ENCODE measurements at regions not wholly inside any gene's neighbourhood (a gene's known extent, or its start where the extent isn't known, plus 50 kb on each side); places are given as distances from the start of the nearest gene placed in this dataset.

GRCh38 chr4:24273136-24273535 is 311.2 kb downstream of the DHX15 start:
- H3K9me3 ChIP-seq (replicated peaks in 1 of 3): no peaks in the 10 kb centered on the region
- no peak for DNase-seq
- H3K4me1 ChIP-seq (replicated peaks in 1 of 2): no peaks in the 10 kb centered on the region
- intact Hi-C loops (cut with DNase I): no loop called here
- TF ChIP-seq, protein P1, sequence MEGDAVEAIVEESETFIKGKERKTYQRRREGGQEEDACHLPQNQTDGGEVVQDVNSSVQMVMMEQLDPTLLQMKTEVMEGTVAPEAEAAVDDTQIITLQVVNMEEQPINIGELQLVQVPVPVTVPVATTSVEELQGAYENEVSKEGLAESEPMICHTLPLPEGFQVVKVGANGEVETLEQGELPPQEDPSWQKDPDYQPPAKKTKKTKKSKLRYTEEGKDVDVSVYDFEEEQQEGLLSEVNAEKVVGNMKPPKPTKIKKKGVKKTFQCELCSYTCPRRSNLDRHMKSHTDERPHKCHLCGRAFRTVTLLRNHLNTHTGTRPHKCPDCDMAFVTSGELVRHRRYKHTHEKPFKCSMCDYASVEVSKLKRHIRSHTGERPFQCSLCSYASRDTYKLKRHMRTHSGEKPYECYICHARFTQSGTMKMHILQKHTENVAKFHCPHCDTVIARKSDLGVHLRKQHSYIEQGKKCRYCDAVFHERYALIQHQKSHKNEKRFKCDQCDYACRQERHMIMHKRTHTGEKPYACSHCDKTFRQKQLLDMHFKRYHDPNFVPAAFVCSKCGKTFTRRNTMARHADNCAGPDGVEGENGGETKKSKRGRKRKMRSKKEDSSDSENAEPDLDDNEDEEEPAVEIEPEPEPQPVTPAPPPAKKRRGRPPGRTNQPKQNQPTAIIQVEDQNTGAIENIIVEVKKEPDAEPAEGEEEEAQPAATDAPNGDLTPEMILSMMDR (IDR thresholded peaks at IDR 0.05): no peak
- H3K4me3 ChIP-seq: no peak overlapping the region
- no peak overlapping the region for H3K27ac ChIP-seq
- no peaks in the 10 kb centered on the region for H3K36me3 ChIP-seq (replicated peaks in 1 of 2)
- H3K27me3 ChIP-seq: no peaks in the 10 kb centered on the region
- 73 to 77% (median 75%) methylated on average over 4 of the region's 4 CpGs for WGBS, 4 donors

DNA sequence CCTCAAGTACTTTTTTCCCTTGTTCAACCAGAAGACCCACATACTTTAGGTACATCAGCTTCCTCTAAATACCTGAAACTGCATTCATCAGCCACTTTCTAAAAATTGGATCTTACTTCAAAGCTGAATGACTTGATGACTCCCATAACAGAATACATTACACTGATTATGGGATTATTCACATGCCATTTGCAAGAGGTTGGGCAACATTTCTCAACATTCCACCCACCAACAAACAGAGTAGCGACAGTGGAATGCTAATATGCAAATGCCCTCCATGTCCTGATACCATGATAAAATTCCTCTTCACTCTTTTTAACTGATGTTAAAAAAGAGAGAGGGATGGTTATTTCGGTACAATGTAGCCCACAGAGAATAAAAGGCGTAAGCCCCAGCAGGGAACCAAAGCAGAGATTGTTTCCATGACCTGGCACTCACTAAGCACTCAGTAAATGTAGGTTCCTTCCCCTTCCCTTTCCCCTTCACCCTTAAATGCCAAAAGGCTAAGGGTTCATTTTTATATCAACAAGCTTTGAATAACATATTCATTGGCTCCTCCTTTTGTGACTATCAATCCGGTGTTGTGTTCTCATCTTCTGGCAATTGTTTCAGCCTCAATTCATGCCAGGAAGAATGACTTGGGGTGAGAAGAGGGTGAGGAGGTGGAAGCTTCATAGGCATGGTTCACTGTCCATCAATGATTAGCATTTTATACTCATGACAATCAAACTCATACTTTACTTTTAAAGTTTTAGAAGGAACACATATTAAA is 317.2 kb downstream of the DHX15 start:
- WGBS, 4 donors: 75 to 86% (median 83%) methylated on average over 4 of the region's 4 CpGs
- TF ChIP-seq, protein P1 (IDR thresholded peaks at IDR 0.05): no peak
- no peak for TF ChIP-seq POLR2A (IDR thresholded peaks at IDR 0.05)
- H3K36me3 ChIP-seq (replicated peaks in 1 of 2): no peaks in the 10 kb centered on the region
- DNase-seq: no peak
- intact Hi-C loops (cut with DNase I): no loop called here
- no peaks in the 10 kb centered on the region for H3K9me3 ChIP-seq (replicated peaks in 1 of 3)
- no peaks in the 10 kb centered on the region for H3K27me3 ChIP-seq
- H3K4me3 ChIP-seq: no peak overlapping the region
- no peaks in the 10 kb centered on the region for H3K4me1 ChIP-seq (replicated peaks in 1 of 2)
- H3K27ac ChIP-seq: no peak overlapping the region

DNA sequence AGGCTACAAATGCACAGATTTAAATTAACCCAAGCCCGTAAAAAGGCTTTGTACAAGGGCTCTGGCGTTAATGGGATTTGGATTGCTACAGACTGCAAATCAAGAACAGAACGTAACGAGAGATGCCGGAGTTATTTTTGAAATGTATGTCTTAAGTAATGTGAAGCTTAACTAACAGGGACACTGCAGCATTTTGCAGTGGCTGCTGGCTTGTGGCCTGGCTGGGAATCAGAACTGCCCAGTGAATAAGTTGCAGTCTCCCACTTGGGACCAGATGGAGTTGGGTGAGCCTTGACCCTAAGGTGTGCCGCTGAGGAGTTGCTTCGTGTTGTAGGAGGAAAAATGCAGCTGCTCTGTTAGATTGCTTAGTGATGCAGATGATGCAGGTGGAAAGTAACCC is 318.4 kb downstream of the DHX15 start:
- DNase-seq: no peak
- no peak overlapping the region for H3K4me3 ChIP-seq
- H3K4me1 ChIP-seq (replicated peaks in 1 of 2): no peaks in the 10 kb centered on the region
- intact Hi-C loops (cut with DNase I): no loop called here
- H3K27ac ChIP-seq: no peak overlapping the region
- no peaks in the 10 kb centered on the region for H3K9me3 ChIP-seq (replicated peaks in 1 of 3)
- TF ChIP-seq, protein P1 (IDR thresholded peaks at IDR 0.05): no peak
- no peak for TF ChIP-seq POLR2A (IDR thresholded peaks at IDR 0.05)
- H3K27me3 ChIP-seq: no peaks in the 10 kb centered on the region
- 79 to 84% (median 80%) methylated on average over 7 of the region's 7 CpGs for WGBS, 4 donors
- no peaks in the 10 kb centered on the region for H3K36me3 ChIP-seq (replicated peaks in 1 of 2)

GRCh38 chr4:24262616-24263015 is 321.7 kb downstream of the DHX15 start:
- DNase-seq: no peak
- WGBS, 4 donors: 65 to 74% (median 71%) methylated on average over 4 of the region's 4 CpGs
- Histone ChIP-seq H3K9me3 (replicated peaks in 1 of 3) (no peaks in the 10 kb centered on the region), H3K27ac (no peak overlapping the region), H3K4me3 (no peak overlapping the region), H3K4me1 (replicated peaks in 1 of 2) (no peaks in the 10 kb centered on the region), H3K36me3 (replicated peaks in 1 of 2) (no peaks in the 10 kb centered on the region), H3K27me3 (no peaks in the 10 kb centered on the region)
- intact Hi-C loops (cut with DNase I): no loop called here
- no peak for TF ChIP-seq POLR2A (IDR thresholded peaks at IDR 0.05)
- TF ChIP-seq, protein P1 (IDR thresholded peaks at IDR 0.05): no peak
